Stimulated activated CD8-positive, alpha-beta memory T cell treated with anti-CD3 and anti-CD28 coated beads, Interleukin-15, amount 100 ng/mL, for 48 hours (primary cell): ENCODE measurements at regions not wholly inside any gene's neighbourhood (a gene's known extent, or its start where the extent isn't known, plus 50 kb on each side); places are given as distances from the start of the nearest gene placed in this dataset.
"Not testable (repeated sequence)": the region's sequence is repeated elsewhere in the genome, so short reads cannot be mapped to it uniquely, and the experiment has no call there.

Source experiments
- DNase-seq, 2 donors: peaks; one replicate each; pipeline ENCODE4 v3.0.0-alpha.2; 2020; ENCODE audit warnings: low read depth in 2 of 2

DNA sequence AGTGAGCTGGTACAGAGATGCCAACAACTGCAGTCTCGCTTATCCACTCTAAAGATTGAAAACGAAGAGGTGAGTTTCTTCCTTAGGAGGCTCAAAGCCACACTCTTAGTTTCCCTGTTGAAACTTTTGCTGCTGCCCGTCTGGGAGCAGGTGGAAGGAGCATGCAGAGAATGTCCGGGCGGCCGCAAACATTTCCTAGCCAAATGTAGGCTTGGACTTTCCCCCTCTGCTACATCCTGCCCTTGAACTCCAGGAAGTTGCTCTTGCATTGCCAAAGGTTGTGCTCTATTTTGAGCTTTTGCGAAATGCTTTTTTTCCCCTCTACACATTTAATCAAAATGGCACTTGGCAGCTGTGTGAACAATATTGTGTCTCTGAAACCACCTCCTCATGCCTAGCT is 65.0 kb upstream of the IKBKE start:
- not testable (repeated sequence) for DNase-seq

GRCh38 chr1:206408371-206409288 is 61.6 kb upstream of the IKBKE start:
- not testable (repeated sequence) for DNase-seq

- no peak for DNase-seq
Observed at GRCh38 chr1:206411321-206411720, 59.0 kb upstream of the IKBKE start.

DNA sequence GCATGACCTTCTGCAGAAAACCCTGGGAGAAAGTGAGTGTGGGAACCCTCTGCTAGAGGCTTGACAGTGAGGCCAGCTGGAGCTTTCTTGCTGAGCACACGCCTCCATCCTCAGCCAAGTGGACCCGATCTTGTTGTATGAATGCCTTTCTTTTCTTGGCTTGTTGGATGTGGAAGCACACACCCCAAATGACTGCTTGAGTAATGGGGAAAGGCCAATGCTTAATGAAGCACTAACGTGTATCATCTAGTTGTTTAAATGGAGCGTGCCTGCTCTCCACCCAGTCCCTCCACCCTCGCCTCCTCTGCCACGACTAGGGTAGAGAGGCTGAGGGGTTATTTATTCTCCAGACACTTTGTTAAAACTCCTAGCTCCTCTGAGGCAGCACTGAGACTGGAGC is 54.3 kb upstream of the IKBKE start:
- no peak for DNase-seq

- no peak for DNase-seq
Observed at GRCh38 chr1:206417774-206418614, 52.3 kb upstream of the IKBKE start.

DNA sequence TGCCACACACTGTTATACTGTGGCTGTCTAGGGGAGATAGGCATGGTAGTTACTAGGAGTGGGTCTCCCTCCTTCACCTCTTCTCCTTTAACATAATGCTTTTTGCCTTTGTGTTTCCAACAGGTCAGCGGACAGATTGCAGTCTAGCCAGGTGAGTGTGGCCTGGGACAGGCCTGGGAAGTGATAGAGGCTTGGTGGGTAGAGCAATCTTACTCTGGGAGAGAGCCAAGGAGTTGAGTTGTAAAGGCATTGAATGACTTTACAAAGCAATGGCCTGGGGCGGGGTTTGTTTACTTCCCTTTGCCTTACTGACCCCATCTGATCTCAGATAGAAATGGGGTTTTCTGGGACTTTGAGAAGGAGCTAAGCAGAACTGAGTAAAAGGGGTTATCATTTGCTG is 51.0 kb upstream of the IKBKE start:
- DNase-seq: no peak

- no peak for DNase-seq
Observed at GRCh38 chr1:206419783-206420182, 50.5 kb upstream of the IKBKE start.

GRCh38 chr1:206420471-206420870 is 49.8 kb upstream of the IKBKE start:
- no peak for DNase-seq
